Neuron (in vitro differentiated cells): ENCODE measurements at regions not wholly inside any gene's neighbourhood (a gene's known extent, or its start where the extent isn't known, plus 50 kb on each side); places are given as distances from the start of the nearest gene placed in this dataset.

ENCODE experiments used
- H2AFZ ChIP-seq: one replicate; pipeline ENCODE4 v1.6.1; 2013; ENCODE audit warnings: low read depth, mild to moderate bottlenecking, inconsistent platforms, low read length, moderate library complexity
- H3K27me3 ChIP-seq: one replicate; pipeline ENCODE4 v1.6.1; 2013; ENCODE audit warnings: low read length; ENCODE audit not compliant: insufficient read depth
- H3K36me3 ChIP-seq: one replicate; pipeline ENCODE4 v1.6.1; 2013; ENCODE audit warnings: low read length; ENCODE audit not compliant: insufficient read depth
- H3K4me1 ChIP-seq: one replicate; pipeline ENCODE4 v1.6.1; 2013; ENCODE audit warnings: low read length; ENCODE audit not compliant: insufficient read depth
- H3K4me3 ChIP-seq: 2 replicates; pipeline ENCODE4 v1.5.1; 2013; ENCODE audit warnings: mild to moderate bottlenecking, low read length, moderate library complexity
- H3K9me3 ChIP-seq: one replicate; pipeline ENCODE4 v1.6.1; 2013; ENCODE audit warnings: low read length

DNA sequence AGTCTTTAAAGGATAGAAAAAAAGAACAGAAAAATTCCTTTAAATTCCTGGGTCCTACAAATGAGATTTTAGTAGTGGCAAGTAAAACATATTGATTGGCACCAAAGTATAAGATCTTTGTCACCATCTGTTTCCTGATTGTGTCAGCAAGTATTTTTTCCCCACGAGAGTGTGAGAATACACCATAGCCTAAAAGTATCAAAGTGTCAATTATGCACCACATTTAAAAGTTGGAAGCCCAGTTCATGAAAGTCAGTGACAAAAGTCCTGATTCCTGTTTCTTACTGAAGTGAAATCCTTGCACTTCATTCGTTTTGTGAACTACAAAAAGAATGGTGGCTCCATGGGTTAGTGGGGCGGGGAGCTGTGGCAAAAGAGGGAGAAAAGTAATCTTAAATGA lies 83.8 kb upstream of the DPH6 start:
- no peaks in the 10 kb centered on the region for H3K36me3 ChIP-seq

DNA sequence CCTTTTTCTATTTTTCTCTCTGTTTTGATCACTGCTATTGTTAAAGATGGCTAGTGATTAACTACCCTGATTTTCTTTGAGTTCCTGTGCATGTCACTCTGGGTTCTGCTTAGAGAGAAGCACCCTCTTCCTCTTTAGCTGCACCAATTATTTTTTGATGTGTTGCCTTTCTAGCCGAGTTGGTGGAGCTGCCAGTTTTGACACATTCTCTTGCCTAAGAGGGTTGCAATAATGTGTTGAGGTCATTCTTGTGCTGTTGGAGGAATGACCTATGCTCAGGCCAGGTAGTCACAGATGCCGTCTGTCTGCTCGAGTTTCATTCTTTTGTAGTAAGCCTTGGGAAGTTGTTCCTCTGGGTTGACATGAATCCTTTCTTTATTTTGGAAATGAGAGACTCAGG lies 84.6 kb upstream of the DPH6 start:
- Histone ChIP-seq H3K4me1 (peaks cover 12% of the 10 kb centered on the region), H3K4me3 (no peak overlapping the region), H3K9me3 (no peaks in the 10 kb centered on the region), H3K36me3 (no peaks in the 10 kb centered on the region), H2AFZ (no peak overlapping the region), H3K27me3 (no peaks in the 10 kb centered on the region)

More for the DNA sequence above, 83.8 kb upstream of the DPH6 start:
- no peak overlapping the region for H3K4me3 ChIP-seq
- H2AFZ ChIP-seq = no peak overlapping the region
- H3K9me3 ChIP-seq = no peaks in the 10 kb centered on the region
- no peaks in the 10 kb centered on the region for H3K27me3 ChIP-seq
- H3K4me1 ChIP-seq = peaks cover 12% of the 10 kb centered on the region

DNA sequence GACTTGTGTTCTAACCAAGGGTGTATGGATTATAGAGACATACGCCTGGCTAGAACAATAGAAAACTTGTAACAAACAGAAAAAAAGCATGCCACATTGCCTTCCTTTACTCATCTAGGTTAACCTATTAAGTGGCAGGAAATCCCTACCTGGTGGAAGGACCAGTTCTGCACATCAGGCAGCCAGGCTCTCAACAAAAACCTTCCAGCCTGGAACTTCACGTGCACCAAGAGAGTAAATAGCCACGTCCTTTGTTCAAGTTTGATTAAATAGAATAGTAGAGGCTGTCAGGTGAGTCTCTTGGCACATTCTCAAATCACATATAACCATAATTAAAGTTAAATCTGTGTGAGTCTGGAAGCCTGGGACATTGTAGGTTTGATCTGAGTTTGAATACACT lies 85.0 kb upstream of the DPH6 start:
- Histone ChIP-seq H3K4me1 (peaks cover 12% of the 10 kb centered on the region), H3K27me3 (no peaks in the 10 kb centered on the region), H3K36me3 (no peaks in the 10 kb centered on the region), H3K4me3 (no peak overlapping the region), H2AFZ (no peak overlapping the region), H3K9me3 (no peaks in the 10 kb centered on the region)

DNA sequence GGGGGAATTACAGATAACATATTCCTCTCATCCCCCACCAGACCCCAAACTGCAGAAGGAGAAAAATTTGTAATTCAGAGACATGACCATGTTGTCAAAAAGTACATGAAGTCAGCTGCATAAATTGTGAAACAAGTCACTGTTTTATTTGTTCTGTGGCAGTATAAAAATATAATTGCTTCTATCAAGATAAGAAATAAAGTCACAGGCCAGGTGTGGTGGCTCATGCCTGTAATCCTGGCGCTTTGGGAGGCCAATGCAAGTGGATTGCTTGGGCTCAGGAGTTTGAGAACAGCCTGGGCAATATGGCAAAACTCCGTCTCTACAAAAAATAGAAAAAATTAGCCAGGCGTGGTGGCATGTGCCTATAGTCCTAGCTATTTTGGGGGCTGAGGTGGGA lies 87.7 kb upstream of the DPH6 start:
- no peaks in the 10 kb centered on the region for H3K27me3 ChIP-seq
- H3K4me3 ChIP-seq = no peak overlapping the region
- H3K4me1 ChIP-seq = peaks cover 2% of the 10 kb centered on the region
- H3K9me3 ChIP-seq = no peaks in the 10 kb centered on the region
- no peak overlapping the region for H2AFZ ChIP-seq
- no peaks in the 10 kb centered on the region for H3K36me3 ChIP-seq

DNA sequence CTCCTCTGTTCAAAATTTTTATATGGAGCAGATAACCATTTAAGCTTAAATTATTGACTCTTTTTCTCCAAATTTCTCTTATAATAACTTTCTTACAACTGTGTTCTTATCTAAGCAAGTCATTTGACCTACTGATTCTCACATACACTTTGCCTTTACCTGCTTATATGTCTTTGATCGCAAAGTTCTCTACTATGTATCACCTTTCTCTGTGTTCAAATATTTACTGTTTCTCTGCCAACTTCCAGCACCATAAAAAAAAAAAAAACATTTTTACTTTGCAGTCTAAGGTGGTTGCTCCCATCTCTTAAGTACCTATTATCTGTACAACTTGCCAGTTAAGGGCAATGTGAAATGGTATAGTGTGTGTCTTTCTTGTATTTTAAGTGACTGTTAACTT lies 100.8 kb upstream of the DPH6 start:
- Histone ChIP-seq H3K9me3 (no peaks in the 10 kb centered on the region), H3K4me3 (no peak overlapping the region), H3K36me3 (no peaks in the 10 kb centered on the region), H2AFZ (no peak overlapping the region), H3K4me1 (no peaks in the 10 kb centered on the region), H3K27me3 (no peaks in the 10 kb centered on the region)

DNA sequence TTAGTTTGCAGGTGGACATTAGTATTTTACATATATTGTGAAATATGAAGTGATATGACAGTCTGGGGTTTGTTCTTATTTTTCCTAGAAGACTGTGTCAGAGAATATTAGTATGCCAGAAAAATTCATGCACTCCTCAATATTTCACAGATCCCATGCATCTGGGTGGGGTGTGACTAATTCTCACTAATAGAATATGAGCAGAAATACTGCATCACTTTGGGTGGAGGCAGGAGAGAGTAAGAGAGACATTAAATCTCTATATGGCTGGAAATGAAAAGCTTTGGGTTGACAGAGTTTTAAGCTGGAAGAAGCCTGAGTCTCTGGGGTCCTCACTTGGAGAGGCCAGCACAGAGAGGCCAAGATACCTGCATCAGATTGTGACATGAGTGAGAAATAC lies 101.3 kb upstream of the DPH6 start:
- Histone ChIP-seq H3K4me1 (peaks cover 2% of the 10 kb centered on the region), H3K9me3 (no peaks in the 10 kb centered on the region), H3K4me3 (no peak overlapping the region), H3K27me3 (no peaks in the 10 kb centered on the region), H3K36me3 (no peaks in the 10 kb centered on the region), H2AFZ (no peak overlapping the region)

DNA sequence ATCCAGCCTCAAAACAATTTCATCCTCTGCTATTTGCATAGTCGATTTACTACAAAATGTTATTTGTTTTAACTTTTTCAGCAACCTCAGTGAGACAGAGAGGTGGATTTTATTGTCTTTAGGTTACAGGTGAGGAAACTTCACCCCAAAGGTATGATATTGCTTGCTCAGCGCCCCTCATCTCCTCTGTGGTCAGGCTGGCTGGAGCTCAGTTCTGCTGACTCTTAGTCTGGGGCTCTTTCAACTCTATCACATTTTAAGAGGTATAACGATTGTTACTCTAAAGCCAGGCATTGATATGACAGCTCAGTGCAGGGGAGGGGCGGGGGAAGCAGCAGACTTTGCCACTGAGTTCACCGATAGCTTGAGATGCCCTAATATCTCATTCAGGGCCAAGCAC lies 103.0 kb upstream of the DPH6 start:
- H3K4me1 ChIP-seq = peaks cover 4% of the 10 kb centered on the region

DNA sequence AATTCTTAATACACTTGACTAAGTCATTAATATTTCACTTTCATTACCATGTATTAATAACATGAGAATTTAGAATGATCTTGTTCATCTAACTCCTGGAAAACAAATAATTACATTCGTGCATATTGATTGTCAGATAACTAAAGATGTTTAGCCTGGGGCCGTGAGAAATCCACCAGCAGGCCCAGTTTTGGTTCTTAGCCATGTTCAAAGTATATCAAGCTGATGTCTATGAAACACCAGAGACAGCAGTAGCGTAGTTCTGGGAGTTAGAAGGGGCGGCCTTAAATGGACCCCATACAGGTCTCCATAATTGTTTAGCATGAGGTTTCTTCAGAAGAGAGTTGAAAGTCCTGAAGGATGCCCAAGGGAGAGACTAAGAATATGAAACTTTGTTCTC lies 103.6 kb upstream of the DPH6 start:
- Histone ChIP-seq H3K4me3 (no peak overlapping the region), H2AFZ (no peak overlapping the region), H3K36me3 (no peaks in the 10 kb centered on the region), H3K27me3 (no peaks in the 10 kb centered on the region), H3K9me3 (no peaks in the 10 kb centered on the region), H3K4me1 (peaks cover 4% of the 10 kb centered on the region)

More for the DNA sequence above, 103.0 kb upstream of the DPH6 start:
- Histone ChIP-seq H3K27me3 (no peaks in the 10 kb centered on the region), H3K9me3 (no peaks in the 10 kb centered on the region), H3K4me3 (no peak overlapping the region), H2AFZ (no peak overlapping the region), H3K36me3 (no peaks in the 10 kb centered on the region)

DNA sequence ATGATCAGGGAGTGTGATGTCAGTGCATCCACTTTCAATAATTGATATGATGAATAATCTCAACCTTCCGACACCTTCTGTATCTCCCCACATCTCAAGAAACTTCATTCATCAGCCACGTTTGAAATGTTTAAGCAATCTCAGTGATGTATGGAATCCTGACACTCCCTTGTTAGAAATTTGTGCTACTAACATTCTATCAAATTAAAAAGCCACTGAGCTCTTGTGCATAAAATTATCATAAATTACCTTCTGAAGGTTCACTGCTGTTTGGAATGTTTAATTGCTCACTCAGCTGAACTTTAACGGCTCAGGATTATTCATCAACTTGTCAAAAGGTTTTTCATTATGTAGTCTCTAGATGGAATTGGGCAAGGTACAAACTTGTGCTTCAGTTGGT lies 108.4 kb upstream of the DPH6 start:
- Histone ChIP-seq H3K27me3 (no peaks in the 10 kb centered on the region), H3K4me1 (peaks cover 4% of the 10 kb centered on the region), H3K9me3 (no peaks in the 10 kb centered on the region), H3K36me3 (no peaks in the 10 kb centered on the region), H3K4me3 (no peak overlapping the region), H2AFZ (no peak overlapping the region)

DNA sequence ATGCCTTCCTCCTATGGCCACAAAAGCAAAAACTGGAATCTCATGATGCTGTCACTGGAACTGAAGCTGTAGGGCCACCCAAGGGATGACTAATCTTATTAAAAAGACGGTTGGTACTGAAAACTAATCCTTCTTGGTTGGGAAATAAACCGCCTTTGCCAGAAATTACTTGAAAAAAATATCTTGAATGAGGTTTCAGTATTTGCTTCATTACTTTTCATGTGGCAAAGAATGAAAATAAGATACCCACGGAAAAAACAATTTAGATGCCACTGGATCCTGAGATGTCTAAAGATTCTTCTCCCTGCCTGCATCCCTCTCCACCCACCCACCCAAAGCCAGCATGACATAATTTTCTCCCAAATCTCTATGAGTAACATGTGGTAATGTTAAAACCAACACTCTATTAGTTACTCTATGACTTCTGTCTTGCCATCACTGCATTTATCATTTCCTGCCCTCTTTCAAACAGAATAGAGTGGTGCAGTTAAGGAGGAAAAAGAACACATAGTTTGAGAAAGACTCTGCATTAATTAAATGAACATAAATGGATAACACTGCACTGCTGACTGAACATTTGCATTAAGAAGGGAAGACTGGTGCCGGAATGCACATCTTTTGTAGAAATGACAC lies 111.8 kb upstream of the DPH6 start:
- no peaks in the 10 kb centered on the region for H3K36me3 ChIP-seq
- H3K4me1 ChIP-seq = no peaks in the 10 kb centered on the region
- H2AFZ ChIP-seq = no peak overlapping the region
- no peaks in the 10 kb centered on the region for H3K9me3 ChIP-seq
- no peak overlapping the region for H3K4me3 ChIP-seq
- H3K27me3 ChIP-seq = no peaks in the 10 kb centered on the region

DNA sequence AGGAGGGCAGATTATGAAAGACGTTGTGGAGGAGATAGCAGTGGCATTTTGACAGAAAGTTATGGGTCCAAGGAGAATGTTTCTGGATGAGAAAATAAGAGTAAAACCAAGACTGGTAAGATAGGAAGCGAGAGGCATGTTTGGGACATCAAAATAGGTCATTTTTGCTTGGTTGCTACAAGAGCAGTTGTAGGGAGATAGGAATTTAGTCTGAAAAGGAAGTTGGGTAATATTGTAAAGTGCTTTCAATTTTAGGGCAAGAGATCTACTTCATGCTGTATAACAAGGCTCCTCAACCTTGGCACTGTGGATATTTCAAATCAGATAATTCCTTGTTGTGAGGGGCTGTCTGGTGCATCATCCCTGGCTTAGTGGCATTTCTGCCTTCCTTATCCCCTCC lies 118.0 kb upstream of the DPH6 start:
- H3K4me1 ChIP-seq = no peaks in the 10 kb centered on the region
- no peak overlapping the region for H2AFZ ChIP-seq
- H3K27me3 ChIP-seq = no peaks in the 10 kb centered on the region
- no peak overlapping the region for H3K4me3 ChIP-seq
- no peaks in the 10 kb centered on the region for H3K9me3 ChIP-seq
- H3K36me3 ChIP-seq = no peaks in the 10 kb centered on the region

DNA sequence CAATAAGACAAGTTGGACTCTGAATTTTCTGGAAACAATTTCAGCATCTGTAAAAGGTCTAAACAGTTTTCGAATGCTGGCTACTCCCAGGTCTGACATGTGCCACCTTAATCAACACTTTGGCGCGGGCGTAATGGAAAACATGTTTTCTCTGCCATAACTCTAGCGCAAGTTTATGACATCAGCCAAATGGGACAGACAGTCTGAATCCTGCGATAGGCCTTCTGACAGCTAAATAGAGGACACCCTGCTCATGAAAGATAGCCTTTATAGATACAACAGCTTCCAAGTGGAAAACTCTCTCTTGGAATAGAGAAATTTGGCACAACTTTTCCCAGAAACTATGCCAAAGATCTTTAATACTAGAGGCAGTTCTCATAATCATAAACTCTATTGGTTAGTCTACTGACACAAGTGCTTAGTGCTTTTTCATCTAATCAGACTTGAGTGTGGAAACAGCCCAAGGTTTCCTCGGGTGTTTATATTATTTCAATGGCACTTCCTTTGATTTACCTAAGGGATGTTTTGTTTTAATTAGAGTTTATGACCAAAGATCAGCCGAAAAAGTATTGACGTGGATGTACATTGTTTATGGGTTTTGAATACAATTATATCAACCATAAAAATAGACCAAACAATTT lies 120.1 kb upstream of the DPH6 start:
- H3K36me3 ChIP-seq = no peaks in the 10 kb centered on the region
- H2AFZ ChIP-seq = no peak overlapping the region
- H3K27me3 ChIP-seq = no peaks in the 10 kb centered on the region
- no peaks in the 10 kb centered on the region for H3K9me3 ChIP-seq
- H3K4me3 ChIP-seq = no peak overlapping the region
- H3K4me1 ChIP-seq = no peaks in the 10 kb centered on the region

DNA sequence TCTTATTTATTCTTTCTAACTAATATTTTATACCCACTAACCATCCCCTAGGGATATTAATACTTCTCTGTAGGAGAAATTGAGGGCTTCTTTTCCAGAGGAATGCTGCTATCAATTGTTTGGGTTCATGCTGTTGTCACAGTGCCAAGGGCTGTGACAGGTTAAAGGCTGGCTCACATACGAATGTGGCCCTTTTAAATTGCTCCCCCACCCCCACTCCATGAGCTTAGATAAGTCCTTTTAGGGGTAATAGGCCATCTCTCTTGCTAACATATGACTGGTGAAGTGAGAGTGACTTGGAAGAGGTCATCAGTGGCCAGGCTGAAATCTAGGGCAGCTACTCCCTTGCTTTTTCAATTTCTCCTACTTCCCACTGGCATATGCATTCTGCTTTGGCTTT lies 121.9 kb upstream of the DPH6 start:
- no peaks in the 10 kb centered on the region for H3K36me3 ChIP-seq
- H2AFZ ChIP-seq = no peak overlapping the region
- no peaks in the 10 kb centered on the region for H3K9me3 ChIP-seq
- H3K4me3 ChIP-seq = no peak overlapping the region
- no peaks in the 10 kb centered on the region for H3K4me1 ChIP-seq
- no peaks in the 10 kb centered on the region for H3K27me3 ChIP-seq

DNA sequence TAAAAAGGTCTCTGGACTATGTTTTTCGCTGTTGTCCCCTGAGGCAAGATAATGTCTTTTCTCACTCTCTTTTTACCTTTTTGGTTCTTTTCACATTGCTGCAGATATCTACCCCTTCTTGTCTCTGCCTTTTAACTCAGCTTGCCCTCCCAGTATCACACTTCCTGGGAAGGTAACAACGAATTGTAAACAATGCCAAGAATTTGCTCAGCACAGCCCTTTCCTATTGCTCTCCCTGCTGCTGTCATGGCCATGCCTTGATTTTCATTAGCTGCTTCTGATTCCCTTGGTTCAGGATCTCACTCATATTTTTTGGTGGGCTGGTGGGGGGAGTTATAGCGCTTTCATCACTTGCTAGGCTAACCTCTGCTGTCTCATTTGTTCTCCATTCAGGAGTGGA lies 123.1 kb upstream of the DPH6 start:
- Histone ChIP-seq H2AFZ (no peak overlapping the region), H3K36me3 (no peaks in the 10 kb centered on the region), H3K4me1 (no peaks in the 10 kb centered on the region), H3K4me3 (no peak overlapping the region), H3K27me3 (no peaks in the 10 kb centered on the region), H3K9me3 (no peaks in the 10 kb centered on the region)
